ENCODE measurements at regions not wholly inside any gene's neighbourhood (a gene's known extent, or its start where the extent isn't known, plus 50 kb on each side); places are given as distances from the start of the nearest gene placed in this dataset.

- TF ChIP-seq CTCF (IDR thresholded peaks at IDR 0.05; ENCODE audit: extremely low read depth, missing control alignments): no peak
Observed at GRCh38 chr2:78864205-78864604, 161.3 kb upstream of the REG3G start.

GRCh38 chr2:78865667-78866066, 159.8 kb upstream of the REG3G start:
- no peak for TF ChIP-seq CTCF (IDR thresholded peaks at IDR 0.05; ENCODE audit: extremely low read depth, missing control alignments)
- no peak for DNase-seq (ENCODE audit: low spot score)

More at GRCh38 chr2:78864205-78864604, 161.3 kb upstream of the REG3G start:
- DNase-seq (ENCODE audit: low spot score): no peak

GRCh38 chr2:78870343-78870967, 155.0 kb upstream of the REG3G start:
- TF ChIP-seq CTCF (IDR thresholded peaks at IDR 0.05; ENCODE audit: extremely low read depth, missing control alignments): no peak
- no peak for DNase-seq (ENCODE audit: low spot score)

- TF ChIP-seq CTCF (IDR thresholded peaks at IDR 0.05; ENCODE audit: extremely low read depth, missing control alignments): no peak
Observed at GRCh38 chr2:78873526-78873925, 152.0 kb upstream of the REG3G start.

GRCh38 chr2:78876316-78876688, 149.2 kb upstream of the REG3G start:
- TF ChIP-seq CTCF (IDR thresholded peaks at IDR 0.05; ENCODE audit: extremely low read depth, missing control alignments): no peak
- no peak for DNase-seq (ENCODE audit: low spot score)

More at GRCh38 chr2:78873526-78873925, 152.0 kb upstream of the REG3G start:
- DNase-seq (ENCODE audit: low spot score): no peak

GRCh38 chr2:78887446-78887845, 138.1 kb upstream of the REG3G start:
- DNase-seq (ENCODE audit: low spot score): no peak
- no peak for TF ChIP-seq CTCF (IDR thresholded peaks at IDR 0.05; ENCODE audit: extremely low read depth, missing control alignments)

GRCh38 chr2:78890935-78891334, 134.6 kb upstream of the REG3G start:
- no peak for TF ChIP-seq CTCF (IDR thresholded peaks at IDR 0.05; ENCODE audit: extremely low read depth, missing control alignments)
- DNase-seq (ENCODE audit: low spot score): no peak

All from GM20000 (cell line).